Loucy (cell line): ENCODE measurements at regions not wholly inside any gene's neighbourhood (a gene's known extent, or its start where the extent isn't known, plus 50 kb on each side); places are given as distances from the start of the nearest gene placed in this dataset.

ENCODE experiments used
- H2AFZ ChIP-seq: fragments of 200-600 bp; sonication (generic); 2 replicates; pipeline ENCODE4 v1.6.0; 2016; ENCODE audit warnings: antibody characterized with exemption, mild to moderate bottlenecking, low read length, moderate library complexity
- H3F3A ChIP-seq: fragments of 200-600 bp; 2 replicates; pipeline ENCODE4 v1.6.0; 2016; ENCODE audit warnings: antibody characterized with exemption, low read depth, mild to moderate bottlenecking
- H3K27me3 ChIP-seq: fragments of 200-600 bp; sonication (generic); 2 replicates; pipeline ENCODE4 v1.6.1; 2014; ENCODE audit warnings: low read length, mild to moderate bottlenecking; ENCODE audit not compliant: insufficient read depth, poor library complexity, severe bottlenecking
- H3K36me3 ChIP-seq: fragments of 200-600 bp; sonication (generic); 2 replicates; pipeline ENCODE4 v1.6.1; 2016; ENCODE audit warnings: low read length; ENCODE audit not compliant: insufficient read depth
- H3K4me1 ChIP-seq: fragments of 200-600 bp; sonication (generic); 2 replicates; pipeline ENCODE4 v1.5.1; 2014; ENCODE audit warnings: low read length, mild to moderate bottlenecking; ENCODE audit not compliant: insufficient read depth, poor library complexity, severe bottlenecking
- H3K4me2 ChIP-seq: fragments of 200-600 bp; sonication (generic); 2 replicates; pipeline ENCODE4 v1.6.0; 2014; ENCODE audit warnings: antibody characterized with exemption, low read length, low read depth, mild to moderate bottlenecking; ENCODE audit not compliant: poor library complexity, severe bottlenecking
- H3K4me3 ChIP-seq: fragments of 200-600 bp; sonication (generic); 2 replicates; pipeline ENCODE4 v1.5.1; 2014; ENCODE audit warnings: low read length, mild to moderate bottlenecking, mixed read lengths; ENCODE audit not compliant: poor library complexity, severe bottlenecking
- H3K79me2 ChIP-seq: fragments of 200-600 bp; sonication (generic); 2 replicates; pipeline ENCODE4 v1.6.1; 2014; ENCODE audit warnings: low read length; ENCODE audit not compliant: insufficient read depth
- H3K9ac ChIP-seq: fragments of 200-600 bp; sonication (generic); 2 replicates; pipeline ENCODE4 v1.6.0; 2014; ENCODE audit warnings: mild to moderate bottlenecking, low read depth, low read length, moderate library complexity; ENCODE audit not compliant: poor library complexity, severe bottlenecking
- H3K9me2 ChIP-seq: fragments of 200-600 bp; sonication (generic); replicated peaks from 2 replicates; pipeline ENCODE4 v1.6.1; 2016; ENCODE audit warnings: low read depth, low read length, mixed read lengths
- H3K9me3 ChIP-seq: fragments of 200-600 bp; sonication (generic); 2 replicates; pipeline ENCODE4 v1.6.1; 2014; ENCODE audit warnings: mild to moderate bottlenecking, antibody characterized with exemption, low read length, low read depth; ENCODE audit not compliant: insufficient read depth
- H4K20me1 ChIP-seq: fragments of 200-600 bp; sonication (generic); 2 replicates; pipeline ENCODE4 v1.6.0; 2014; ENCODE audit warnings: antibody characterized with exemption, low read length, mild to moderate bottlenecking; ENCODE audit not compliant: insufficient read depth, poor library complexity, severe bottlenecking
- EZH2phosphoT487 ChIP-seq: fragments of 200-600 bp; IDR thresholded peaks from 2 replicates; pipeline ENCODE4 v1.6.1; 2018; ENCODE audit warnings: antibody characterized with exemption, mild to moderate bottlenecking, moderate library complexity, borderline replicate concordance
- TF ChIP-seq, protein P1 (sequence below): fragments of 200-600 bp; sonication (generic); conservative IDR thresholded peaks from 2 replicates; pipeline ENCODE4 v1.5.1; 2014; ENCODE audit warnings: mild to moderate bottlenecking, antibody characterized with exemption, low read length

DNA sequence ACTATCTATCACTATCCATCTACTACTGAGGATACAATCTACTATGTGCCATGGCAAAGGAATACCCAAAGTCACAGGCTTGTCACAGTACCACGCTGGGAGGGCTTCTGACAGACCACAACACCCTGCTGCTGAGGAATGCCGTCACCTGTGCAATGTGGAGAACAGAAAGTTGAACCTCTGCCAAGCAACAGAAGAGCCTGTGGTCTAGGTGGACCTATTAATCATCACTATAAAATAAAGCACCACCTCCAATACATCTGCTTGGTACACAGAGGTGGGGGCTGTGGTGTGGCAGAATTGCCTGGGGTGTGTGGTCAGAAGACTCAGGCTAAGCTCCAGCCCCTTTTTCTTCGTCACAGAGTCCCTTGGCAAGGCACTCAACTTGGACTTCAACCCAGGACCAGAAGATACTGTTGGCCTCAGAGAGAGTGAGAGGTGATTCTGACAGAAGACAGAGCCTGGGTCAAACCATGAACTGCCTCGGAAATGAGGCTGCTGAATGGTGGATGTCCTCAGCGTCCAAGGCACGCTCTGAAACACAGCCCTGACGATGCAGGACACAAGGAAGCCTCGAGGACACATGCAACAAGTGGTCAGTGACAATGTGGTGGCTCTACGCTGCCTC lies 189.4 kb upstream of the CHRNA7 start:
- no peak overlapping the region for H2AFZ ChIP-seq
- H3K79me2 ChIP-seq: no peaks in the 10 kb centered on the region
- no peaks in the 10 kb centered on the region for H3K36me3 ChIP-seq
- no peak overlapping the region for H3K4me3 ChIP-seq
- H3F3A ChIP-seq: no peaks in the 10 kb centered on the region
- TF ChIP-seq EZH2phosphoT487: no peak
- TF ChIP-seq, protein P1, sequence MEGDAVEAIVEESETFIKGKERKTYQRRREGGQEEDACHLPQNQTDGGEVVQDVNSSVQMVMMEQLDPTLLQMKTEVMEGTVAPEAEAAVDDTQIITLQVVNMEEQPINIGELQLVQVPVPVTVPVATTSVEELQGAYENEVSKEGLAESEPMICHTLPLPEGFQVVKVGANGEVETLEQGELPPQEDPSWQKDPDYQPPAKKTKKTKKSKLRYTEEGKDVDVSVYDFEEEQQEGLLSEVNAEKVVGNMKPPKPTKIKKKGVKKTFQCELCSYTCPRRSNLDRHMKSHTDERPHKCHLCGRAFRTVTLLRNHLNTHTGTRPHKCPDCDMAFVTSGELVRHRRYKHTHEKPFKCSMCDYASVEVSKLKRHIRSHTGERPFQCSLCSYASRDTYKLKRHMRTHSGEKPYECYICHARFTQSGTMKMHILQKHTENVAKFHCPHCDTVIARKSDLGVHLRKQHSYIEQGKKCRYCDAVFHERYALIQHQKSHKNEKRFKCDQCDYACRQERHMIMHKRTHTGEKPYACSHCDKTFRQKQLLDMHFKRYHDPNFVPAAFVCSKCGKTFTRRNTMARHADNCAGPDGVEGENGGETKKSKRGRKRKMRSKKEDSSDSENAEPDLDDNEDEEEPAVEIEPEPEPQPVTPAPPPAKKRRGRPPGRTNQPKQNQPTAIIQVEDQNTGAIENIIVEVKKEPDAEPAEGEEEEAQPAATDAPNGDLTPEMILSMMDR: no peak
- H3K27me3 ChIP-seq: no peaks in the 10 kb centered on the region
- no peaks in the 10 kb centered on the region for H3K4me1 ChIP-seq
- H3K9me3 ChIP-seq: no peaks in the 10 kb centered on the region
- H4K20me1 ChIP-seq: no peaks in the 10 kb centered on the region
- H3K9ac ChIP-seq: no peak overlapping the region
- H3K9me2 ChIP-seq: no peaks in the 10 kb centered on the region
- no peak overlapping the region for H3K4me2 ChIP-seq

DNA sequence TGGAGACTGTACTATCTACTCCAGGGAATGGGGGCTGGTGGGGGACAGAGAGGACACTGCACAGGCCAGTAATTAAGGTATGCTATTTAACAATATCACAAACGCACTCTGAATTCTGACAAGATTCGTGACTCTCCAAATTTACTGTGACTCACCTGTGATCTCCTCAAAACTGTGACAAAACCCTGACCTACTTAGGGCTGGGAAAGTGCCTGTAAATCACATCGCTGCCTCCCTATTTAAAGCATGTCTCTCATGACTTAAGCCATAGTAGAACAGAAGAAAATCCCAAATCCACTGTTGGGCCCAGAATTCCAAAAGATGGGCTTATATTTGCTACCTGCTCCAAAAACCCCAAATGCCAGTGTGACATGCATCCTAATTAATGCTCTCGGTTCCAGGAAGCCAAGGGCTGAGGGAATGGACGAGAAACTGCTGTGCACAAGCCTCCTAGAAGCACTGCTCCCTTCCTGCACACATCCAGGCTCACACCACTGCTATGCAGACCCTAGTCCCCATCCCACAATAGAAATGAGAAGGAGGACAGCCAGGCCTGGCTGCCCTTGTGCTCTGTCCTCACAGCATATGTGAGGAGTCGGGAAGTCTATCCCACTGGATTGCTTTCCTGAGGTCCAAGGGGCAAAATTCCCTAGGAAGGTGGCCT lies 187.7 kb upstream of the CHRNA7 start:
- H3K4me3 ChIP-seq: no peak overlapping the region
- H3K9me2 ChIP-seq: no peaks in the 10 kb centered on the region
- no peak overlapping the region for H3K9ac ChIP-seq
- H3K9me3 ChIP-seq: no peaks in the 10 kb centered on the region
- no peak overlapping the region for H2AFZ ChIP-seq
- H3K36me3 ChIP-seq: no peaks in the 10 kb centered on the region
- H3F3A ChIP-seq: no peaks in the 10 kb centered on the region
- H3K4me2 ChIP-seq: no peak overlapping the region
- H3K4me1 ChIP-seq: no peaks in the 10 kb centered on the region
- TF ChIP-seq, protein P1: no peak
- no peak for TF ChIP-seq EZH2phosphoT487
- H3K79me2 ChIP-seq: no peaks in the 10 kb centered on the region
- H4K20me1 ChIP-seq: no peaks in the 10 kb centered on the region
- no peaks in the 10 kb centered on the region for H3K27me3 ChIP-seq

DNA sequence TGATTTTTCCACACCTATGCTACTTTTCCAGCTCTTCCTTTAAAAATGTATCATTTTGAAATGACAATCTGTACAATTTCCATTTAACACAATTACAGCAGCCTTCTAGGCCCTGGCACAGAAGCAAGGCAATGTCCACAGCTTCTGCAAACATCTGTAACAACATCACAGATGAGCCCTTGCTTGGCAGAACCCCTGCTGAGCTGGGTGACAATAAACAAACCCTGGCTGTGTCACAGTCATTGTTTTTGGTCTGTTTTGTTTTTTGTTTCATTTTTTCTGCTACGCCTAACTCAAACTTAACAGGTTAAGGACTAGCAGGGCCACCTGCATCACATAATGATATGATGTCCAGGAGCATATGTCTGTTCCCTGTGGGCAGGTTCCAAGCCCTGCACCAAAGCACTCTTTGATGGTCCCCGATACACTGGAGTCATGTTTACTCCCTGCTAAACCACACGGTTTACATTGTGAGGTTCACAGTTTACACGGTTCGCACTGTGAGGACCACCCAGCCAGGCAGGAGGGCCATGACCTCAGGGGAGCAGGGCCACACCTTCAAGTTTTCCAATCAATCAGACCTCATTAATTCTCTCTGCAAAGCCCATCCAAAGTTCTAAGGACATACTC lies 186.8 kb upstream of the CHRNA7 start:
- Histone ChIP-seq H3F3A (no peaks in the 10 kb centered on the region), H3K4me2 (no peak overlapping the region), H3K79me2 (no peaks in the 10 kb centered on the region), H3K9ac (no peak overlapping the region), H3K36me3 (no peaks in the 10 kb centered on the region), H3K4me1 (no peaks in the 10 kb centered on the region), H2AFZ (no peak overlapping the region), H3K27me3 (no peaks in the 10 kb centered on the region), H3K4me3 (no peak overlapping the region), H3K9me3 (no peaks in the 10 kb centered on the region; the same call in 1 of the 2 replicates), H4K20me1 (no peaks in the 10 kb centered on the region), H3K9me2 (no peaks in the 10 kb centered on the region)
- TF ChIP-seq, protein P1: no peak
- no peak for TF ChIP-seq EZH2phosphoT487
